Thoracic aorta (tissue), 2 donors: ENCODE measurements at regions not wholly inside any gene's neighbourhood (a gene's known extent, or its start where the extent isn't known, plus 50 kb on each side); places are given as distances from the start of the nearest gene placed in this dataset.

ENCODE experiments used
- ATAC-seq: fragments of 150-250 bp; one replicate; pipeline ENCODE4 v1.8.0; 2017; ENCODE audit warnings: low read depth; ENCODE audit not compliant: insufficient number of reproducible peaks, low FRiP score
- DNase-seq: peaks from one replicate; pipeline ENCODE4 v3.0.0-alpha.2; 2020; ENCODE audit warnings: low spot score
- H3K27ac ChIP-seq, 2 donors: fragments of 200-600 bp; sonication (generic); 1 replicate in 1 of 2; 2 replicates in 1 of 2; pipeline ENCODE4 v1.5.1; 2016; ENCODE audit warnings: mild to moderate bottlenecking in 2 of 2, moderate library complexity in 2 of 2
- H3K27me3 ChIP-seq: fragments of 200-600 bp; sonication (generic); replicated peaks from 2 replicates; pipeline ENCODE4 v1.6.0; 2016; ENCODE audit warnings: mild to moderate bottlenecking; ENCODE audit not compliant: insufficient read depth
- H3K36me3 ChIP-seq: fragments of 200-600 bp; sonication (generic); one replicate; pipeline ENCODE4 v1.5.1; 2016
- H3K4me1 ChIP-seq, 2 donors: fragments of 200-600 bp; sonication (generic); 1 replicate in 1 of 2; 2 replicates in 1 of 2; pipeline versions ENCODE4 v1.5.1 to v1.6.0; 2016; ENCODE audit warnings: low read depth in 2 of 2, mild to moderate bottlenecking in 1 of 2; ENCODE audit not compliant: control insufficient read depth in 1 of 2
- H3K4me3 ChIP-seq: fragments of 200-600 bp; sonication (generic); 2 replicates; pipeline ENCODE4 v1.5.1; 2016; ENCODE audit warnings: mild to moderate bottlenecking
- H3K9me3 ChIP-seq: fragments of 200-600 bp; sonication (generic); 2 replicates; pipeline ENCODE4 v1.5.1; 2016
- CTCF ChIP-seq: fragments of 200-600 bp; sonication (generic); IDR thresholded peaks from one replicate; pipeline ENCODE4 v1.5.1; 2019; ENCODE audit warnings: antibody characterized with exemption

- Histone ChIP-seq H3K4me3 (no peak overlapping the region), H3K27me3 (no peaks in the 10 kb centered on the region), H3K4me1 (no peaks in the 10 kb centered on the region), H3K9me3 (no peaks in the 10 kb centered on the region), H3K36me3 (no peaks in the 10 kb centered on the region), H3K27ac (no peak overlapping the region)
- DNase-seq (no peak), ATAC-seq (no peak)
- TF ChIP-seq CTCF: no peak
Measured at GRCh38 chr14:101125719-101126651, 222.5 kb upstream of the RTL1 start.

DNA sequence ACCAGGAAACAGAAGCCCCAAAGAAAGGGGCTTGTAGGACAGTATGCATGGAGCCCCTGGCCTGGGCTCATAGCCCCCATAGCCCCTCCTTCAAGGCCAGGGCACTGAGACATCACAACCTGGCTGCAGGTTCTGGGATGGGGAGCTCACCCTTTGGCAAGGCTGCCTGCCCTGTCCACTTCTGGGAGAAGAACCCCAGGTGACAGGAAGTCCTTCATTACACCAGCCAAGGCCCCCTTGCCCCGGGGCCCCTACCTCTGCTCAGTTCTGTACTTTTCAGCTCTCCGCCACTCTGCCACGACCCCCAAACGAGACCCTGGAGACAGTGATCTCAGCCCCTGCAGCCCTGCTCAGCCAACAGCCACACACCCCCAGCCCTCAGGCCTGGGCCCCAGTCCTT lies 223.2 kb upstream of the RTL1 start:
- Histone ChIP-seq H3K36me3 (no peaks in the 10 kb centered on the region), H3K9me3 (no peaks in the 10 kb centered on the region), H3K4me1 (no peaks in the 10 kb centered on the region), H3K27ac (no peak overlapping the region), H3K27me3 (no peaks in the 10 kb centered on the region), H3K4me3 (no peak overlapping the region)
- ATAC-seq (no peak), DNase-seq (no peak)
- no peak for TF ChIP-seq CTCF

- no peaks in the 10 kb centered on the region for H3K9me3 ChIP-seq
- H3K36me3 ChIP-seq: no peaks in the 10 kb centered on the region
- no peak overlapping the region for H3K27ac ChIP-seq
- no peak for DNase-seq
- no peak for ATAC-seq
- no peaks in the 10 kb centered on the region for H3K4me1 ChIP-seq
- no peaks in the 10 kb centered on the region for H3K27me3 ChIP-seq
- no peak for TF ChIP-seq CTCF
- H3K4me3 ChIP-seq: no peak overlapping the region
Measured at GRCh38 chr14:101127224-101127623, 223.7 kb upstream of the RTL1 start.

DNA sequence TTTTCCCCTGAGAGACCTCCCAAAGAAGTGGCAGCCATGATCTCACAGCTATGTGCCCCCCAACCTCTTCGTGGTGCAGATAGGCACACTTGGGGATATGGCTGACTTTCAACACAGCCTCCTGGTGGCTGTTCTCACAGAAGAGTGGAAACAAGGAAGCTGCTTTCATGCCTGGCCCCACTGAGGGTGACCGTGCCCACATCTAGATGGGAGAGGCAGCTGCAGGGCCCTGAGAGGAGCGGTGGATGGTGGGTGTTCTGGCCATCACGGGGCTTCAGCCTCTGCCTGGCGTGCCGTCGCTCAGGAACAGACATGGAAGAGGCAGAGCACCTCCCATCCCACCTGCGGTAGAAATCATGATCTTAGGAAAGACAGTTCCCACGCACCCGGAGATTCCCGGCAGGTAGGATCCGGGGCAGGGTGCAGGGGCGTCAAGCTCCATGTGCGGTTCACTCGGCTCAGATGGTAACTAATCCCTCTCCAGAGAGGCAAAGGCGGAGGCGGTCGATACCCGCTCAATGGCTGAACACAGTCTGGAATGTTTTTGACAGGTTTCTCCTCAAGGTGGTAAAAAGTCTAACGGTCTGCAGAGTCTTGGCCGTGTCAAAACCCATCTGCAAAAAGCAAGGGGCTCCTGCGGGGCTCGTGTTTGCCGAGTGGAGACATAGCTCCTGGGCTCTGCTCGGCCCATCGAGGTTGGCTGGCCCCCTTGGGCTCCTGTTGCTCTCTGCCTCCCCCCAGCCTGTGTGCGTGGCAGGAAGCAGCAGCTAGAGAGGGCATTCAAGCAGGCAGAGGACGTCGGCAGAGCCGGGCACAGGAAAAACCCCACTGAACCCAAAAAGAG lies 225.2 kb upstream of the RTL1 start:
- ATAC-seq (no peak), DNase-seq (no peak)
- Histone ChIP-seq H3K27ac (no peak overlapping the region), H3K4me3 (no peak overlapping the region), H3K36me3 (no peaks in the 10 kb centered on the region), H3K9me3 (no peaks in the 10 kb centered on the region), H3K4me1 (no peaks in the 10 kb centered on the region), H3K27me3 (no peaks in the 10 kb centered on the region)
- TF ChIP-seq CTCF: no peak

- Histone ChIP-seq H3K36me3 (no peaks in the 10 kb centered on the region), H3K27ac (no peak overlapping the region), H3K4me1 (no peaks in the 10 kb centered on the region), H3K9me3 (no peaks in the 10 kb centered on the region), H3K27me3 (no peaks in the 10 kb centered on the region), H3K4me3 (no peak overlapping the region)
- TF ChIP-seq CTCF: no peak
- no peak for DNase-seq
- ATAC-seq: no peak
Measured at GRCh38 chr14:101129521-101130167, 226.1 kb upstream of the RTL1 start.
